ENCODE measurements at regions not wholly inside any gene's neighbourhood (a gene's known extent, or its start where the extent isn't known, plus 50 kb on each side); places are given as distances from the start of the nearest gene placed in this dataset.
"Not testable (repeated sequence)": the region's sequence is repeated elsewhere in the genome, so short reads cannot be mapped to it uniquely, and the experiment has no call there.

DNA sequence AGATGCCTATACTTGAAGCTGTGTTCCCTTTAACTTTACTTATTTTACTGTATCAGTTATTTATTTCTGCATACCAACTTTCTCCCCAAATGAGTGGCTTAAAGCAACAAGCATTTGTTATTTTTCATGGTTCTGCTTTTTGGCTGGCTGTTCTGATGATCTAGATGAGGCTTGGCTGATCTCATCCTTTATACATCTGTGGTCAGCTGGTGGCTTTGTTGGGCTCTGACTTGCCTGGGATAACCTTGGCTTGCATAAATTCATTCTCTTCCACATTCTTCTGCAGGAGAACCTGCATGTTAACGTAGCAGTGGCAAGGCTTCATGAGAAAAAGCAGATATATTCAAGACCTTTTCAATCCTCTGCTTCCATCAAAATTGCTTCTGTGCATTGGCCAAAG lies 1317.6 kb downstream of the ADGRL3 start:
- no peaks in the 10 kb centered on the region for H3K27me3 ChIP-seq (ENCODE audit: control insufficient read depth, insufficient read depth, low read length)
- H3K9ac ChIP-seq (ENCODE audit: low read length) = no peak overlapping the region
- no peak overlapping the region for H3K27ac ChIP-seq (ENCODE audit: low read depth, low read length)
- peaks cover 3% of the 10 kb centered on the region; the same call in 1 of the 2 replicates for H3K9me3 ChIP-seq (ENCODE audit: control insufficient read depth, insufficient read depth, low read depth, low read length)
- no peak overlapping the region for H3K4me3 ChIP-seq (ENCODE audit: low read depth, low read length)
- peaks cover 6% of the 10 kb centered on the region; the same call in 1 of the 2 replicates for H3K4me1 ChIP-seq (ENCODE audit: control insufficient read depth, insufficient read depth, low read length)
- H3K36me3 ChIP-seq (ENCODE audit: control insufficient read depth, insufficient read depth, low read length) = no peaks in the 10 kb centered on the region

DNA sequence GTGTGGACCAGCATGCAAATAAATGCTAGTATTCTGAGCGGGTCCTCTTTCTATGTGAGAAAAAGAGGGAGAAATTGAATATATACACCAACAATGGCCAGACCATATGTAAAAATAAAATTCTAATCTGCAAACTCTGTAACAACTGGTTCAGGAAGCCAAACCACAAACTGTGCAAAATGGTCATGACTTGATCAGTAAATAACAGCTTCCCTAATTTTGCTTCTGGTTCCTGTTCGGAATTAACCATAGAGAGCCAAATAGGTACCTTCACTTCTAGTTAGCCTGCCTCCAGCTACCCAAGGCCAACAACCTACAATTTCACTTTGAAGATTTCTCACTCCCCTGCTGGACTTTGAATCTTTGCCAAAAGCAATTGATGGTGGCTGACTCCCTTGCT lies 1313.2 kb downstream of the ADGRL3 start:
- H3K4me1 ChIP-seq (ENCODE audit: control insufficient read depth, insufficient read depth, low read length) = peaks cover 6% of the 10 kb centered on the region; the same call in 1 of the 2 replicates
- H3K27ac ChIP-seq (ENCODE audit: low read depth, low read length) = no peak overlapping the region
- no peaks in the 10 kb centered on the region for H3K9me3 ChIP-seq (ENCODE audit: control insufficient read depth, insufficient read depth, low read depth, low read length)
- H3K9ac ChIP-seq (ENCODE audit: low read length) = no peak overlapping the region
- no peaks in the 10 kb centered on the region for H3K27me3 ChIP-seq (ENCODE audit: control insufficient read depth, insufficient read depth, low read length)
- H3K4me3 ChIP-seq (ENCODE audit: low read depth, low read length) = no peak overlapping the region
- H3K36me3 ChIP-seq (ENCODE audit: control insufficient read depth, insufficient read depth, low read length) = no peaks in the 10 kb centered on the region

DNA sequence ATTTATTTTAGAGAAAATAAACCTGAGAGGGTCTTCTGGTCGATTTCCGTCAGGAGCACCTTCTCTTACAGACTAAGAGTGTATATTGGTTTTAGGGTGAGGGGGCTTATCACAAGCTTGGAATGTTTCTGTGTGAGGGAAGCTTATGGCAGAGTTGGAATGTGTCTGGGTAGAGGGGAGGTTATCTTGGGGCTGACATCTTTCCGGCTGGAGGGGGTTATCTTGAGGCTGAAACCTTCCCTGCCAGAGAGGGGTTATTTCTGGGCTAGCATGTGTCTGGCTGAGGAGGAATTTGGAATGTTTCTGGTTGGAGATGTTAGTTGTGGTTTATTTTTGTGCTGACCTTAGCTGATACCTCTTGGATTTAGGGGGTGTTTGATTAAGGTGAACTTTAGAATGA lies 1312.1 kb downstream of the ADGRL3 start:
- Histone ChIP-seq H3K4me3 (ENCODE audit: low read depth, low read length) (no peak overlapping the region), H3K9ac (ENCODE audit: low read length) (no peak overlapping the region), H3K36me3 (ENCODE audit: control insufficient read depth, insufficient read depth, low read length) (no peaks in the 10 kb centered on the region), H3K27ac (ENCODE audit: low read depth, low read length) (no peak overlapping the region), H3K9me3 (ENCODE audit: control insufficient read depth, insufficient read depth, low read depth, low read length) (no peaks in the 10 kb centered on the region), H3K27me3 (ENCODE audit: control insufficient read depth, insufficient read depth, low read length) (no peaks in the 10 kb centered on the region), H3K4me1 (ENCODE audit: control insufficient read depth, insufficient read depth, low read length) (peaks cover 6% of the 10 kb centered on the region; the same call in 1 of the 2 replicates)

DNA sequence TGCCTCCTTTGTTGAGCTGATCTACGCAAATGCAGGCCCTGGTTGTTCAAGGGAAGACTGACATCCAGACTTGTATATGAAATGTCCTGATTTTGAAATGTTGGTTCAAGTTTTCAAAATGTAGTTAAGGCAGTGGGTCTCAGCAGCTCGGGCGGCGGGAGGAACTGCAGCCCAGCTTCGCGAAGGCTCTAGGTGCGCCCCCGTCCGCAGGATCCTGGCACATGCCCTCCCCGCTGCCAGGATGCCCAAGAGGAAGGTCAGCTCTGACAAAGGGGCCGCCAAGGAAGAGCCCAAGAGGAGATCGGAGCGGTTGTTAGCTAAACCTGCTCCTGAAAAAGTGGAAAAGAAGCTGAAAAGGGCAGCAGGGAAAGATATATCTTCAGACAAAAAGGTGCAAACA lies 1310.1 kb downstream of the ADGRL3 start:
- Histone ChIP-seq H3K27ac (ENCODE audit: low read depth, low read length) (no peak overlapping the region), H3K9me3 (ENCODE audit: control insufficient read depth, insufficient read depth, low read depth, low read length) (no peaks in the 10 kb centered on the region), H3K36me3 (ENCODE audit: control insufficient read depth, insufficient read depth, low read length) (no peaks in the 10 kb centered on the region), H3K27me3 (ENCODE audit: control insufficient read depth, insufficient read depth, low read length) (no peaks in the 10 kb centered on the region), H3K4me1 (ENCODE audit: control insufficient read depth, insufficient read depth, low read length) (no peaks in the 10 kb centered on the region; the same call in 1 of the 2 replicates), H3K4me3 (ENCODE audit: low read depth, low read length) (no peak overlapping the region), H3K9ac (ENCODE audit: low read length) (no peak overlapping the region)

DNA sequence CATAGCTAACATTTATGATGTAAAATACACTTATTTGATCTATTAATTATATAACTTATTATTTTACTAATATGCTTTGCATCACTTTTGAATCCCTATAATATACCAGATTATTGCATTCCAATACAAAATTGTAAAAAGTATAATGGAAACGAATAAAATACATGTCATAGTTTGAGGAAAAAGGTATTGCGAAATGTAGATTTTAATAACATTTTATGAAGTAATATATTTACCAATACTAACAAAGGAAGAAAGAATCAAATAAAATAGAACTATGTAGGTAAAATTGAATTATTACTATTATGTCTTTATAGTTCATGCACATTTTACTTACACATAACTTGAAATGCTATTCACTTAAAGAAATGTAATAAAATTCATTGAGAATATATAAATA lies 1300.2 kb downstream of the ADGRL3 start:
- no peaks in the 10 kb centered on the region for H3K27me3 ChIP-seq (ENCODE audit: control insufficient read depth, insufficient read depth, low read length)
- no peak overlapping the region for H3K4me3 ChIP-seq (ENCODE audit: low read depth, low read length)
- H3K9me3 ChIP-seq (ENCODE audit: control insufficient read depth, insufficient read depth, low read depth, low read length) = no peaks in the 10 kb centered on the region
- no peak overlapping the region for H3K27ac ChIP-seq (ENCODE audit: low read depth, low read length)
- no peak overlapping the region for H3K9ac ChIP-seq (ENCODE audit: low read length)
- no peaks in the 10 kb centered on the region for H3K36me3 ChIP-seq (ENCODE audit: control insufficient read depth, insufficient read depth, low read length)
- no peaks in the 10 kb centered on the region; the same call in 1 of the 2 replicates for H3K4me1 ChIP-seq (ENCODE audit: control insufficient read depth, insufficient read depth, low read length)

DNA sequence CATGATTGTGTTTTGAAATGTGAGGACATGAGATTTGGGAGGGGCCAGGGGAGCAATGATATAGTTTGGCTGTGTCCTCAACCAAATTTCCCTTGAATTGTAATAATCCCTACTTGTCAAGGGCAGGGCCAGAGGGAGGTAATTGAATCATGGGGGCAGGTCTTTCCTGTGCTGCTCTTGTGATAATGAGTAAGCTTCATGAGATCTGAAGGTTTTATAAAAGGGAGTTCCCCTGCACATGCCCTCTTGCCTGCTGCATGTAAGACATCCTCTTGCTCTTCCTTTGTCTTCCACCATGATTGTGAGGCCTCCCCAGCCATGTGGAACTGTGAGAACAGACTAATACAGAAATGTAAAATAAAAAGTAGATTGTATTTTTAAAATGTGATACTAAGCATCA lies 1294.9 kb downstream of the ADGRL3 start:
- Histone ChIP-seq H3K9me3 (ENCODE audit: control insufficient read depth, insufficient read depth, low read depth, low read length) (0 out of 2 replicates have a peak, but pooled peaks cover 4% of the 10 kb centered on the region), H3K4me1 (ENCODE audit: control insufficient read depth, insufficient read depth, low read length) (no peaks in the 10 kb centered on the region), H3K27me3 (ENCODE audit: control insufficient read depth, insufficient read depth, low read length) (no peaks in the 10 kb centered on the region)

DNA sequence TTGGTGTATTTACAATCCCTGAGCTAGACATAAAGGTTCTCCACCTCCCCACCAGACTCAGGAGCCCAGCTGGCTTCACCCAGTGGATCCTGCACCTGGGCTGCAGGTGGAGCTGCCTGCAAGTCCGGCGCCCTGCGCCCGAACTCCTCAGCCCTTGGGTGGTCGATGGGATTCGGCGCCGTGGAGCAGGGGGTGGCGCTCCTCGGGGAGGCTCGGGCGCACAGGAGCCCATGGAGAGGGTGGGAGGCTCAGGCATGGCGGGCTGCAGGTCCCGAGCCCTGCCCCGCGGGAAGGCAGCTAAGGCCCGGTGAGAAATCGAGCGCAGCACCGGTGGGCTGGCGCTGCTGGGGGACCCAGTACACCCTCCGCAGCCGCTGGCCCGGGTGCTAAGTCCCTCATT lies 1291.6 kb downstream of the ADGRL3 start:
- H3K27me3 ChIP-seq (ENCODE audit: control insufficient read depth, insufficient read depth, low read length); H3K9ac ChIP-seq (ENCODE audit: low read length); H3K4me3 ChIP-seq (ENCODE audit: low read depth, low read length); H3K9me3 ChIP-seq (ENCODE audit: control insufficient read depth, insufficient read depth, low read depth, low read length); H3K27ac ChIP-seq (ENCODE audit: low read depth, low read length); H3K4me1 ChIP-seq (ENCODE audit: control insufficient read depth, insufficient read depth, low read length); H3K36me3 ChIP-seq (ENCODE audit: control insufficient read depth, insufficient read depth, low read length): not testable (repeated sequence)

More for the DNA sequence above, 1294.9 kb downstream of the ADGRL3 start:
- Histone ChIP-seq H3K9ac (ENCODE audit: low read length) (no peak overlapping the region), H3K4me3 (ENCODE audit: low read depth, low read length) (no peak overlapping the region), H3K36me3 (ENCODE audit: control insufficient read depth, insufficient read depth, low read length) (no peaks in the 10 kb centered on the region), H3K27ac (ENCODE audit: low read depth, low read length) (no peak overlapping the region)

DNA sequence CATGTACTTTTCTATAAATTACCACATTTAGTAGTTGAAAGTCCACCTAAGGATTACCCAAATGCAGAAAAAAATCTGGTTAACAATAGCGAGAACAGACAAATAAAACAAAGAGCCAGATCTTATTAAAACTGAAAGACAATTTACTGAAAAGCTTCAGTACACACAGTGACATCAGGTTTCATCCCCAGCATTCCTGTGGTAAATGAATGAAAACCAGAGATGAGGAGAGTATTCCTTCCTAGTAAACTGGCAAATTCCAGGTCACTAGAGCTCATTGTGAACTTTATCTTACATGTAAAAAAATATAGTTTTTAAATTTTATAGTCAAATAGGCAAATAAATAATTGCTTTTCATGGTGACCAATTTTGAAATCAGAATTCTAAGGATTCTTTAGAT lies 1290.5 kb downstream of the ADGRL3 start:
- no peaks in the 10 kb centered on the region for H3K36me3 ChIP-seq (ENCODE audit: control insufficient read depth, insufficient read depth, low read length)
- H3K27me3 ChIP-seq (ENCODE audit: control insufficient read depth, insufficient read depth, low read length) = no peaks in the 10 kb centered on the region
- H3K4me3 ChIP-seq (ENCODE audit: low read depth, low read length) = no peak overlapping the region
- no peak overlapping the region for H3K9ac ChIP-seq (ENCODE audit: low read length)
- no peaks in the 10 kb centered on the region for H3K4me1 ChIP-seq (ENCODE audit: control insufficient read depth, insufficient read depth, low read length)
- H3K9me3 ChIP-seq (ENCODE audit: control insufficient read depth, insufficient read depth, low read depth, low read length) = 0 out of 2 replicates have a peak, but pooled peaks cover 4% of the 10 kb centered on the region
- no peak overlapping the region for H3K27ac ChIP-seq (ENCODE audit: low read depth, low read length)

DNA sequence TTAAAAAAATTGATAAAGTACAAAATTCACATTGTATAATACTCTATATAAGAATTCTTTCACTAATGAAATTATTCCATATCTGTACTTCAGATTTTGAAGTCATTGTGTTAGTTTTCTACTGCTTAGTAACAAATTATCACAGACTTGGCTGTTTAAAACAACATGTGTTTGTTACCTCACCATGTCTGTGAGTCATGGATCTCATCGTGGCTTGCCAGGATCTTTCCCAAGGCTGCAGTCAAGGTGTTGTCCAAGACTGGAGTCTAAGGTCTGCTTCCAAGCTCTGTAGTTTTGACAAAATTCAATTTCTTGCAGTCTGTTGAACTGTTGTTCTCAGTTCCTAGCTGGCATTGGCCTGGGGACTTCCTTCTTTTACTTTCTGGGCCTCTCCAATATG lies 1286.9 kb downstream of the ADGRL3 start:
- no peaks in the 10 kb centered on the region for H3K36me3 ChIP-seq (ENCODE audit: control insufficient read depth, insufficient read depth, low read length)
- no peak overlapping the region for H3K4me3 ChIP-seq (ENCODE audit: low read depth, low read length)
- H3K9me3 ChIP-seq (ENCODE audit: control insufficient read depth, insufficient read depth, low read depth, low read length) = no peaks in the 10 kb centered on the region
- H3K9ac ChIP-seq (ENCODE audit: low read length) = no peak overlapping the region
- H3K27ac ChIP-seq (ENCODE audit: low read depth, low read length) = no peak overlapping the region
- no peaks in the 10 kb centered on the region for H3K4me1 ChIP-seq (ENCODE audit: control insufficient read depth, insufficient read depth, low read length)
- H3K27me3 ChIP-seq (ENCODE audit: control insufficient read depth, insufficient read depth, low read length) = no peaks in the 10 kb centered on the region

DNA sequence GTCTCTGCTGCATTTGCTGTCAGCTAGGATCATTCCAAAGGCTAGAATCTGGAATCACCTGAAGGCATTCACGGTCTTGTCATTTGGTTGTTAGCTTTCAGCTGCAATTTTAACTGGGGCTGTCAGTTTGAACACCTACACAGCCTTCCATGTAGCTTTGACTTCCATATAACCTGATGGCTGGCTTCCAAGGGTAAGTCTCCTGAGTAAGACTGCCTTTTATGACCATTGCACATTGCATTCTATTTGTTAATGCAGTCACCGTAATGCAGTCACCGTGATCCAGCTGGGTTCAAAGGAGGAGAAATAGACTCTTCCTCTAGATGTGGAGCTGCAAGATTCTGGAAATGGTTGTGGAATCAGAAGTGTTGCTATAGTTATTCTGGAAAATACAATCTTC lies 1284.2 kb downstream of the ADGRL3 start:
- no peaks in the 10 kb centered on the region for H3K9me3 ChIP-seq (ENCODE audit: control insufficient read depth, insufficient read depth, low read depth, low read length)
- no peak overlapping the region for H3K9ac ChIP-seq (ENCODE audit: low read length)
- H3K4me1 ChIP-seq (ENCODE audit: control insufficient read depth, insufficient read depth, low read length) = no peaks in the 10 kb centered on the region
- H3K4me3 ChIP-seq (ENCODE audit: low read depth, low read length) = no peak overlapping the region
- no peak overlapping the region for H3K27ac ChIP-seq (ENCODE audit: low read depth, low read length)
- H3K36me3 ChIP-seq (ENCODE audit: control insufficient read depth, insufficient read depth, low read length) = no peaks in the 10 kb centered on the region
- H3K27me3 ChIP-seq (ENCODE audit: control insufficient read depth, insufficient read depth, low read length) = no peaks in the 10 kb centered on the region

DNA sequence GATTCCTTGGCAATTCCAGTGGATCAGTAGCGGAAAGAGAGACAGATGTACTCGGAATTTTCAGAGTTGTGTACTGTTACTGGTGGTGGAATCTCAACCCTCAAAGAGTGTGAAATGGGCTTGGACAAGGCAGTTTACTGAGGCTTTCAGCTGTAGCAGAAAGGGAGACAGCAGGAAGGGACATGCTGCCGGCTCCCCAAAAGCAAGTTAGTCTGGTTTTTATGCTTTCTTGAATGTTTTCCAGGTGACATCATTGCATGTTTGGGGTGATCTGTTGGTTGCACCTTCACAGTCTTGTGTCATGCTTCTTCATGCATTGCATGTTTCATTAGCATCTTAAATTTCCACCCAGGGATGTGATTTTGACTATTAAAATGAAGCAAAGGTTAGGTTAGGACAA lies 1282.2 kb downstream of the ADGRL3 start:
- Histone ChIP-seq H3K4me3 (ENCODE audit: low read depth, low read length) (no peak overlapping the region), H3K4me1 (ENCODE audit: control insufficient read depth, insufficient read depth, low read length) (no peaks in the 10 kb centered on the region), H3K27me3 (ENCODE audit: control insufficient read depth, insufficient read depth, low read length) (no peaks in the 10 kb centered on the region), H3K9me3 (ENCODE audit: control insufficient read depth, insufficient read depth, low read depth, low read length) (no peaks in the 10 kb centered on the region), H3K9ac (ENCODE audit: low read length) (no peak overlapping the region), H3K36me3 (ENCODE audit: control insufficient read depth, insufficient read depth, low read length) (no peaks in the 10 kb centered on the region), H3K27ac (ENCODE audit: low read depth, low read length) (no peak overlapping the region)

DNA sequence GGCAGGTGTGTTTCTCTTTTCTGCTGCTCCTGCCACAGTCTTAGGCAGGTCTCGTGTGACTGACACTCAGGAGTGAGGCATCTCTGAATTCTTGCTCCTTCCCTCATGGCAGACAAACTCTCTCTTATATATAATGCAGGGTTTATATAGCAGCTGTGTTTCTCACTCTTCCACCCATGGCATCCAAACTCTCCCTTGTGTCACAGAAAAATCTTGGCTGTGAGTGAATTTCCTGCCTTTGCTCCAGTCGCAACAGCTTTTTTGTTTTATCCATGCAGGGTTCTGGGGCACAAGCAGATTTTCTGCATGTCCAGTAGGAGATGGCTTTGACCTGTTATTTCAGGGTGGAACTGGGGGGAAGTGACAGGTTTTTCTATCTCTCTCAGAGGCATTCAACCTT lies 1275.5 kb downstream of the ADGRL3 start:
- Histone ChIP-seq H3K9ac (ENCODE audit: low read length) (no peak overlapping the region), H3K4me3 (ENCODE audit: low read depth, low read length) (no peak overlapping the region), H3K27me3 (ENCODE audit: control insufficient read depth, insufficient read depth, low read length) (no peaks in the 10 kb centered on the region), H3K4me1 (ENCODE audit: control insufficient read depth, insufficient read depth, low read length) (no peaks in the 10 kb centered on the region), H3K9me3 (ENCODE audit: control insufficient read depth, insufficient read depth, low read depth, low read length) (no peaks in the 10 kb centered on the region), H3K27ac (ENCODE audit: low read depth, low read length) (no peak overlapping the region), H3K36me3 (ENCODE audit: control insufficient read depth, insufficient read depth, low read length) (no peaks in the 10 kb centered on the region)

Data from HUES6 (cell line).